ENCODE measurements at regions not wholly inside any gene's neighbourhood (a gene's known extent, or its start where the extent isn't known, plus 50 kb on each side); places are given as distances from the start of the nearest gene placed in this dataset.
A peak's percentile ranks its signal among the peaks of the same experiment; 100 is the strongest.

GRCh38 chr10:35884657-35885071 is 242.6 kb upstream of the FZD8 start:
- no peaks in the 10 kb centered on the region for H3K36me3 ChIP-seq
- TF ChIP-seq CTCF (IDR thresholded peaks at IDR 0.05), result no peak
- H3K27me3 ChIP-seq, result no peaks in the 10 kb centered on the region
- no peak for DNase-seq (ENCODE audit: low spot score in 2 of 2)
- H3K27ac ChIP-seq, result no peak overlapping the region
- H3K4me3 ChIP-seq, result no peak overlapping the region
- WGBS, 2 donors, result 83 to 86% methylated on average over 9 of the region's 9 CpGs
- no peaks in the 10 kb centered on the region for H3K9me3 ChIP-seq
- H3K4me1 ChIP-seq, result no peaks in the 10 kb centered on the region

- no peak for TF ChIP-seq CTCF (IDR thresholded peaks at IDR 0.05)
- TF ChIP-seq EP300 (IDR thresholded peaks at IDR 0.05), result no peak
- TF ChIP-seq POLR2A (IDR thresholded peaks at IDR 0.05), result no peak
- H3K36me3 ChIP-seq, result no peaks in the 10 kb centered on the region
- WGBS, 2 donors, result 87% methylated on average over 9 of the region's 9 CpGs
- no peak for DNase-seq (ENCODE audit: low spot score in 2 of 2)
- no peak overlapping the region for H3K4me3 ChIP-seq
- no peaks in the 10 kb centered on the region for H3K27me3 ChIP-seq
- no peaks in the 10 kb centered on the region for H3K4me1 ChIP-seq
- H3K27ac ChIP-seq, result no peak overlapping the region
- no peaks in the 10 kb centered on the region for H3K9me3 ChIP-seq
Observed at GRCh38 chr10:35882422-35883150, 240.5 kb upstream of the FZD8 start.

- no peaks in the 10 kb centered on the region for H3K9me3 ChIP-seq
- no peak overlapping the region for H3K4me3 ChIP-seq
- peaks cover 0 to 2% (median 0%) of the 10 kb centered on the region in 4 donors for H3K4me1 ChIP-seq
- 97 to 99% methylated on average over 2 of the region's 2 CpGs for WGBS, 2 donors
- H3K36me3 ChIP-seq, result no peaks in the 10 kb centered on the region
- no peak for TF ChIP-seq CTCF (IDR thresholded peaks at IDR 0.05)
- TF ChIP-seq EP300 (IDR thresholded peaks at IDR 0.05), result no peak
- no peak for TF ChIP-seq POLR2A (IDR thresholded peaks at IDR 0.05)
- no peaks in the 10 kb centered on the region for H3K27me3 ChIP-seq
- DNase-seq (ENCODE audit: low spot score in 2 of 2), result no peak
- H3K27ac ChIP-seq, result no peak overlapping the region
Observed at GRCh38 chr10:35881320-35881719, 239.2 kb upstream of the FZD8 start.

- no peak overlapping the region for H3K27ac ChIP-seq
- WGBS, 2 donors, result 76 to 80% methylated on average over 4 of the region's 4 CpGs
- H3K4me1 ChIP-seq, result peaks cover 0 to 16% (median 3%) of the 10 kb centered on the region in 4 donors
- no peaks in the 10 kb centered on the region for H3K9me3 ChIP-seq
- TF ChIP-seq EP300 (IDR thresholded peaks at IDR 0.05) (no peak), POLR2A (IDR thresholded peaks at IDR 0.05) (no peak), CTCF (IDR thresholded peaks at IDR 0.05) (no peak)
- H3K27me3 ChIP-seq, result no peaks in the 10 kb centered on the region
- no peak for DNase-seq (ENCODE audit: low spot score in 2 of 2)
- H3K36me3 ChIP-seq, result no peaks in the 10 kb centered on the region
- no peak overlapping the region for H3K4me3 ChIP-seq
Observed at GRCh38 chr10:35876248-35876647, 234.2 kb upstream of the FZD8 start.

- no peak overlapping the region for H3K4me3 ChIP-seq
- WGBS, 2 donors, result 38 to 54% methylated on average over 10 of the region's 10 CpGs
- no peak for TF ChIP-seq POLR2A (IDR thresholded peaks at IDR 0.05)
- TF ChIP-seq EP300 (IDR thresholded peaks at IDR 0.05), result no peak
- TF ChIP-seq CTCF (IDR thresholded peaks at IDR 0.05), result no peak
- no peak for DNase-seq (ENCODE audit: low spot score in 2 of 2)
- H3K36me3 ChIP-seq, result no peaks in the 10 kb centered on the region
- H3K27me3 ChIP-seq, result no peaks in the 10 kb centered on the region
- H3K27ac ChIP-seq, result peak overlapping the region in 1 of 4 donors; percentile 20
- H3K9me3 ChIP-seq, result no peaks in the 10 kb centered on the region
- H3K4me1 ChIP-seq, result peaks cover 0 to 21% (median 3%) of the 10 kb centered on the region in 4 donors
Observed at GRCh38 chr10:35875016-35875676, 233.1 kb upstream of the FZD8 start.
